GM12873 (cell line): ENCODE measurements at regions not wholly inside any gene's neighbourhood (a gene's known extent, or its start where the extent isn't known, plus 50 kb on each side); places are given as distances from the start of the nearest gene placed in this dataset.

Experiments used
- CTCF ChIP-seq: IDR thresholded peaks from 2 replicates; pipeline ENCODE4 v1.5.1; 2012; ENCODE audit warnings: low read depth, mild to moderate bottlenecking, moderate library complexity, low read length, control low read depth; ENCODE audit not compliant: insufficient read depth; ENCODE audit errors: missing control alignments

DNA sequence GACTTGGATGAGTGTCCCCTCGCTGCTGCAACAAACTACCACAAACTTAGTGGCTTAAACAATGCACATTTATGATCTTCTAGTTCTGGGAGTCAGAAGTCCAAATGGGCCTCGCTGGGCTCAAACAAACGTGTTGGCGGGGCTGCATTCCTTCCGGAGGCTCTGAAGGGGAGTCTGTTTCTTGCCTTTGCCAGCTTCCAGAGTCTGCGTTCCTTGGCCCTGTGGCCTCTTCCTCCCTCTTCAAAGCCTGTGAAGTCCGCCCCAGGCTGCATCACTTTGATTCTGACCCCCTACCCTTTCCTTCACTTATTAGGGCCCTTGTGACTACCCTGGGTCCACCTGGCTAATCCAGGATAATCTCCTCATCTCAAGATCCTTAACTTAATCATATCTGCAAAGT is 80.3 kb upstream of the NECTIN1 start:
- no peak for TF ChIP-seq CTCF

GRCh38 chr11:119808407-119809185 is 79.6 kb upstream of the NECTIN1 start:
- no peak for TF ChIP-seq CTCF

- no peak for TF ChIP-seq CTCF
These were observed 78.8 kb upstream of the NECTIN1 start for GRCh38 chr11:119807841-119808240.

DNA sequence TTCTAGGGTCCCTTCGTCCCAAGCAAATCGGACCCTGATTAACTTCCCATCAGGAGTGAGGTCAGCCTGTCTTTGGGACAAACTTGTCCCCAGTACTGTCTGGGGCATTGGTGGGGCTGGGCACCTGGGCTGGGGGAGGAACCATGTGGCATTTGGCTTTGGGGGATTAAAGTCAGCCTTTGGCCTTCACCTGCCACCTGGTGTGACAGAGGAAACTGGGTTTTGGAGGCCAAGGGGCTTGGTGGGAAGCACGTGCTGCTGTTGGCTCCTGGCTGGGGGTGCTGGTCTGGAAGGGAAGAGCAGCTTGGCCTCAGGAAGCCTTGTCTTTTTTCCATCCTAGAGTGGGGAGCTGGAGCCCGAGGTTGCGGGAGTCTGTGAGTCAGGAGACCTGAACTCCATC is 78.4 kb upstream of the NECTIN1 start:
- TF ChIP-seq CTCF, result no peak

- no peak for TF ChIP-seq CTCF
These were observed 77.3 kb upstream of the NECTIN1 start for GRCh38 chr11:119806064-119806915.

DNA sequence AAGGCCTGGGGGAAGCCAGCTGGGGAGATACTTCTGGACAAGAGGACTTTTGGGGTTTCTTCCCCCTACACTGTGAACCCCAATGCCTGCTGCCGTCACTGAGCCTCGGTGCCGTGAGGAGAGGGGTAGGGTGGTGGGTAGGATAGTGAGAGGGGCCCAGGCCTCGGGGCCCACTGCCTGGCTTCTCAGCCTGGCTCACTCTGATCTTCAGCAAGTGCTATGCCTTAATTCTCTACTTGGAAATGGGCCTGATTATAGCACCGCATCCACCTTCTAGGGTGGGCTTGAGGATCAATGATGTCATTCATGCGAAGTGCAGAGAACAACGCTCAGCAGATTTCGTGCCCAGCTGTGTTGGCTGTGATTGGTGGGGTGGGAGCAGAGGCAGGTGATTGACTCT is 76.7 kb upstream of the NECTIN1 start:
- no peak for TF ChIP-seq CTCF

GRCh38 chr11:119804698-119805097 is 75.7 kb upstream of the NECTIN1 start:
- TF ChIP-seq CTCF, result no peak
